Activated naive CD8-positive, alpha-beta T cell treated with anti-CD3 and anti-CD28 coated beads, Interleukin-2, amount 50 U/mL, for 24 hours (primary cell): ENCODE measurements at regions not wholly inside any gene's neighbourhood (a gene's known extent, or its start where the extent isn't known, plus 50 kb on each side); places are given as distances from the start of the nearest gene placed in this dataset.

ENCODE experiments used
- ATAC-seq: fragments of 150-1000 bp; cut with Tn5 transposase; one replicate; pipeline ENCODE4 v1.10.0; 2021
- DNase-seq: peaks from one replicate; pipeline ENCODE4 v3.0.0; 2021
- H3K27ac Mint-ChIP-seq: one replicate; pipeline ENCODE4 v1.8.0; 2021; ENCODE audit warnings: mild to moderate bottlenecking, mixed read lengths
- H3K27me3 Mint-ChIP-seq: one replicate; pipeline ENCODE4 v1.8.0; 2021; ENCODE audit warnings: mixed read lengths
- H3K36me3 Mint-ChIP-seq: one replicate; pipeline ENCODE4 v1.8.0; 2021; ENCODE audit warnings: low read depth, mixed read lengths
- H3K4me1 Mint-ChIP-seq: one replicate; pipeline ENCODE4 v1.8.0; 2021; ENCODE audit warnings: mixed read lengths
- H3K4me3 Mint-ChIP-seq: one replicate; pipeline ENCODE4 v1.8.0; 2021; ENCODE audit warnings: mild to moderate bottlenecking, moderate library complexity, mixed read lengths
- H3K9me3 Mint-ChIP-seq: one replicate; pipeline ENCODE4 v1.8.0; 2021; ENCODE audit warnings: mixed read lengths

DNA sequence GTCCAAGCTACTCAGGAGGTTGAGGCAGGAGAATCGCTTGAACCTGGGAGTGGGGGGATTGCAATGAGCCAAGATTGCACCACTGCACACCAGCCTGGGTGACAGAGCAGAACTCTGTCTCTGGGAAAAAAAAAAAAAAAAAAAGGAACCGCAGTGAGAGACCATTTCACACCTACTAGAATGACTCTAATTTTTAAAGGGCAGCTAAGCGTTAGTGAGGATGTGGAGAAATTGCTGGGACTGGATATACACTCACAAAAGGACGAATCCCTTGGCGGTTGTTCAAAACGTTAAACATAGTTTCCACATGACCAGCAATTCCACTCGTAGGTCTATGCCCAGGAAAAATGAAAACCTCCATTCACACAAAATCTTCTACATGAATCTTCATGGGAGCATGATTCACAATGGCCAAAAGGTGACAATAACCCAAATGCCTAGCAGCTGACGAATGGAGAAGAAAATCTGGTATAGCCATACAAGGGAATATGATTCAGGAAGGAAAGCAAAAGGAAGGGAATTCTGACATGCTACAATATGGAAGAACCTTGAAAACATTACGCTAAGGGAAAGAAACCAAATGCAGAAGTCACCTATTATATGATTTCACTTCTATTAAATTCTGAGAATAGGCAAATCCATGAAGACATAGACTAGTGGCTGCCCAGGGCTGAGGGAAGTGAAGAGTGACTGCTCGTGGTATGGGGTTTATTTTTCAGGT, 127.0 kb downstream of the CHSY1 start:
- peak overlapping the region; percentile 43 for H3K27ac Mint-ChIP-seq
- ATAC-seq (peak; percentile 6), DNase-seq (no peak)
- no peak overlapping the region for H3K4me3 Mint-ChIP-seq
- no peaks in the 10 kb centered on the region for H3K27me3 Mint-ChIP-seq
- peaks cover 6% of the 10 kb centered on the region for H3K36me3 Mint-ChIP-seq
- H3K4me1 Mint-ChIP-seq: peaks cover 73% of the 10 kb centered on the region
- H3K9me3 Mint-ChIP-seq: peaks cover 9% of the 10 kb centered on the region

DNA sequence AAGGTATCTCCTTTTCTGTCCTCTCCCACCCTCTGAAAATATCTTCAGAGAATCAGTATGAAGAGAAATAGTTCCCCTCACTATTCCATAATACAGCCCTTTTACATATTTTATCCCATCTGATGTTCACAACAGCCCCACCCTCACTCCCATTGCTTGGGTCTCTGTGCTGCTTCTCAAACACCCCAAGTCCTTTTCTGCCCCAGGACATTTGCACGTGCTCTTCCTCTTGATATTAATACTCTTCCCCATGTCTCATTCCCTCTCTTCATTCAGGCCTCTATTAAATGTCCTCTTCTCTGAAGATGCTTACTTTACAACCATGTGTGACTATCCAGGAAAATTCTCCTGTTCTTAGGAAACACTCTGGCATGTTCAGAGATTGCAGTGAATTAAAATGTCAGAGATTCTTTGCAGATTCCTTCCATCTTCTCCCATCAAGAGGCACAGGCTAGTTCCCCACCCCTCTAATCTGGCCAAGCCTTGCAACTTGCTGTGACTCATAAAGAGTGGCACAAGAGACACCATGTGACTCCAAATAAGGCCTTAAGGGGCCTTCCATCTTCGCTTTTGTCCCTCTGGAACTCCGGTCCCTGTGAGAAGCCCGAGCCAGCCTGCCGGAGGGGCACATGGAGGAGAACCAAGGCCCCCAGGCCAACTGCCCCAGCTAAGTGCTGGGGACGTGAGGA, 128.5 kb downstream of the CHSY1 start:
- H3K36me3 Mint-ChIP-seq: peaks cover 6% of the 10 kb centered on the region
- H3K27me3 Mint-ChIP-seq: no peaks in the 10 kb centered on the region
- no peak for DNase-seq
- no peak overlapping the region for H3K4me3 Mint-ChIP-seq
- peaks cover 63% of the 10 kb centered on the region for H3K4me1 Mint-ChIP-seq
- H3K9me3 Mint-ChIP-seq: peaks cover 7% of the 10 kb centered on the region
- no peak for ATAC-seq
- H3K27ac Mint-ChIP-seq: no peak overlapping the region

DNA sequence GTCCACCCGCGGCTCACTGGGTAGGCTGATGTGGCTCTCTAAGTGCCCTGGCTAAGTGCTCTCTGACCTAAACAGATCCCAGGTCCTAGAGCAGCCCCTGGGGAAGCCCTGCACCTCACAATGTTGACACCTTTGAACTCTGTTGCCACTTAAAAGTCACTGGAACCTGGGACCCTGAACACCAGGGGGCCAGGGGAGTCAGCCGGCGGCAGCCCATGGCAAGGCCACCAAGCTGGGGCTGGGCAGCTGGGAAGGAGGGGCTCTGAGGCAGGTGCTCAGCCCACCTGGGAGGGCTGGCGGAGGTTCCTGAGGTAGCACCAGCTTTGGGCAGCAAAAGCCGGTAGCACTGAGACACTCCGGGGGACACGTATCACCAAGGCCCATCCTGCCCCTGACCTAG, 129.0 kb downstream of the CHSY1 start:
- ATAC-seq (no peak), DNase-seq (no peak)
- peaks cover 57% of the 10 kb centered on the region for H3K4me1 Mint-ChIP-seq
- peaks cover 2% of the 10 kb centered on the region for H3K9me3 Mint-ChIP-seq
- no peaks in the 10 kb centered on the region for H3K27me3 Mint-ChIP-seq
- no peak overlapping the region for H3K4me3 Mint-ChIP-seq
- peaks cover 5% of the 10 kb centered on the region for H3K36me3 Mint-ChIP-seq
- peak overlapping the region; percentile 73 for H3K27ac Mint-ChIP-seq

DNA sequence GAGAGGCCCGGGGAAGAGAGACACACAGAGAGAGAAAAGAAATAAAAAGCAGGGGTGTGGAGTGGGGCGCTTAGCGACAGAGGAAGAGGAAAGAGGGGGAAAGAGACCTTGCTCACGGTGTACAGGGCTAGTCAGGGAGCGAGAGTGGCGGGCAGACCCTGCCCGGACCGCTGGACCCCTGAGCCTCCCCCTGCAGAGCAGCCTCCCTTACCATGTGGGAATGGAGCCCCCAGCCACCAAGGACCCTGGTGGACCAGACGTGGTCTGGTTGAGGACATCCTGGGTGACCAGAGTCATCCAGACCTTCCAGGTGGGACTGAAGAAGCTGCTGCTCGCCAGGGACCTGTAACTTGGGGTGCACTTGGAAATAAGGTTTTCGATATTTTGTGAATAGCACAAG, 129.6 kb downstream of the CHSY1 start:
- Mint-ChIP-seq H3K4me3 (peak overlapping the region; percentile 68), H3K27me3 (no peaks in the 10 kb centered on the region), H3K27ac (peak overlapping the region; percentile 73), H3K4me1 (peaks cover 52% of the 10 kb centered on the region), H3K36me3 (no peaks in the 10 kb centered on the region), H3K9me3 (no peaks in the 10 kb centered on the region)
- DNase-seq (no peak), ATAC-seq (no peak)

DNA sequence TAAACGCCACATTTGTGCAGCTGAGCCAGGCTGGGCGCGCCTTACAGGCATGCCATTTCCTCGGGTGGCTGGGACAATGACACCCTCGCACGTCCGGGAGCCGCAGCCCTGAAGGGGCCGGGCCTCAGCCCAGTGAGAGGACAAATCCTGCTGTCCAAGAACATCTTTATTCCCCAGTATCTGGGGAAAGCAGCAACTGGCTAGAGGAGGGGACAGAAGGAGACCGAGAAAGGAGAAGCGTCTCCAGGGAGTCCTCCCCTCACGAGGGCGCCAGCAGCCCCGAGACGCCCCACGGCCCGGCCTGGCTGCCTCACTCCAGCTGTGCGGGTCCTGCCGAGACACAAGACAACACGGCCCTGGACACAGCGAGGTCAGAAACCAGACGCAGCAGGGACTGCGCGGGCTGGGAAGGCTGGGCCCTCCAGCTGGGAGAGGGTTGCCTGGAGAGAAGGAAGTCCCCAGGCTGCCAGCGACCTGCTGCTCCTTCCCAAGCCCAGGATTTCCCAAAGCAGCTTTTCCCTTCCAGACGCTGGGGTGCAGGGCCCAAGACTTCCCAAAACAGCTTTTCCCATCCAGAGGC, 130.2 kb downstream of the CHSY1 start:
- Mint-ChIP-seq H3K36me3 (no peaks in the 10 kb centered on the region), H3K9me3 (no peaks in the 10 kb centered on the region), H3K4me1 (peaks cover 47% of the 10 kb centered on the region), H3K27me3 (no peaks in the 10 kb centered on the region), H3K27ac (peak overlapping the region; percentile 73), H3K4me3 (peak overlapping the region; percentile 68)
- peak; percentile 80 for ATAC-seq
- peak; percentile 59 for DNase-seq

DNA sequence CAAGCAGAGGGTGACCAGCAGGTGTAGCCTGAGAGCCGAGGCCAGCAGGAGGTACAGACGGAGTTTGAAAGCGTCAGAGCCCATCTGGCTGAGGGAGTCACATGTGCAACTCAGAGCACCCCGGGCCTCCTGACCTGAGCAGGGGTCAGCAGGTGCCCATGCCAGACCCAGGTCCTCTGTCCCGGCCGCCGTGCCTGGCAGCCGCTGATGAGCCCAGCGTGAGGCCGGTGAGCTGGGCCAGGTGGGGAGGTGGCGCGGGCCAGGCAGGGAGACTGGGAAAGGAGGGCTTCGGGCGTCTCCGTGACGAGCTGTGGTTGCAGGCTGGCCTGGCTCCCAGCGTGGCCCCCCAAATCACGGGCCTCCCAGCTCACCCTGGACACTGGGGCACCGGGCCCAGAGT, 130.9 kb downstream of the CHSY1 start:
- Mint-ChIP-seq H3K27me3 (no peaks in the 10 kb centered on the region), H3K4me3 (no peak overlapping the region), H3K4me1 (peaks cover 47% of the 10 kb centered on the region), H3K36me3 (no peaks in the 10 kb centered on the region), H3K9me3 (no peaks in the 10 kb centered on the region), H3K27ac (no peak overlapping the region)
- no peak for DNase-seq
- ATAC-seq: no peak

DNA sequence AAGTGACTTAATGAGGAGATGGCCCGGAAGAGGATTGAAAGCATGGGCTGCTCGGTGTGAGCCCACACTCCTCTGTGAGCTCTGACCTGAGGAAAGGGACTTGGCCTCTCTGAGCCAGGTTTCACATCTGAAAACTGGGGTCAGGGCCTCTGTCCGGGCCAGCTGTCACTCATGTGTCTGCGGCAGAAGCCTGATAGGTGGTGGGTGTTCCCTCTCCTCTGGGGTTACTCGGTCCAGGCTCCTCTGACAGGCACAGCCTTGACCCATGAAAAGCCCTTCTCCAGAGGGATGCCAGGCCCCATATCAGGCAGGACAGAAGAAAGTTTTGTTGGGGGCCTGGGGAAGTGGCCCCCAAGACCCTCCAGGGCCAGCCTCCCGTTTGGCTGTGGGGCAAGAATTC, 131.4 kb downstream of the CHSY1 start:
- Mint-ChIP-seq H3K4me1 (peaks cover 43% of the 10 kb centered on the region), H3K27ac (no peak overlapping the region)
- DNase-seq: no peak

More for the DNA sequence above, 131.4 kb downstream of the CHSY1 start:
- Mint-ChIP-seq H3K4me3 (no peak overlapping the region), H3K36me3 (no peaks in the 10 kb centered on the region), H3K27me3 (no peaks in the 10 kb centered on the region), H3K9me3 (no peaks in the 10 kb centered on the region)
- ATAC-seq: no peak
